Pancreas (tissue), 10 donors: ENCODE measurements at regions not wholly inside any gene's neighbourhood (a gene's known extent, or its start where the extent isn't known, plus 50 kb on each side); places are given as distances from the start of the nearest gene placed in this dataset.
"Not testable (repeated sequence)": the region's sequence is repeated elsewhere in the genome, so short reads cannot be mapped to it uniquely, and the experiment has no call there.

Experiments used
- ATAC-seq, 4 donors: fragments of 200-7000 bp; cut with Tn5 transposase; one replicate each; pipeline versions ENCODE4 v1.8.0 to v1.9.1; 2020; ENCODE audit warnings: mild to moderate bottlenecking in 4 of 4, moderate library complexity in 4 of 4
- DNase-seq, 6 donors: peaks; one replicate each; pipeline ENCODE4 v3.0.0-alpha.2; 2020
- FAIRE-seq: peaks from 2 replicates; lab custom pipeline; 2012; peaks lifted over from hg19 to GRCh38; lab: Jason Lieb, UNC
- H3K27ac ChIP-seq, 4 donors: fragments of 200-600 bp; sonication (generic); 1 replicate in 3 of 4; 2 replicates in 1 of 4; pipeline versions ENCODE4 v1.5.0 to v1.8.0; 2020
- H3K27me3 ChIP-seq, 4 donors: fragments of 200-600 bp; one replicate each; pipeline ENCODE4 v1.8.0; 2021
- H3K36me3 ChIP-seq, 3 donors: fragments of 200-600 bp; sonication (generic) in 1 of 3; one replicate each; pipeline versions ENCODE4 v1.5.0 to v1.8.0; 2020 to 2021
- H3K4me1 ChIP-seq, 3 donors: fragments of 200-600 bp; one replicate each; pipeline ENCODE4 v1.8.0; 2021
- H3K4me3 ChIP-seq, 4 donors: fragments of 200-600 bp; sonication (generic) in 2 of 4; one replicate each; pipeline versions ENCODE4 v1.5.0 to v1.8.0; 2020 to 2021
- H3K9me3 ChIP-seq, 4 donors: fragments of 200-600 bp; one replicate each; pipeline ENCODE4 v1.8.0; 2021
- WGBS, 2 donors: extraction: QIAGEN DNeasy Blood & Tissue Kit; methylation state at CpG; one replicate each; pipeline ENCODE4 v1.1.7; 2013; 5-methylcytosine and 5-hydroxymethylcytosine counted together
- intact Hi-C, 3 donors: fragments of 100-400 bp; cut with DNase I; formaldehyde crosslinking; loops; one replicate each; pipeline versions ENCODE4 v1.11.1 to v1.14.2; 2022
- TF ChIP-seq, protein P1 (sequence below), 4 donors: fragments of 200-600 bp; sonication (generic) in 3 of 4; IDR thresholded peaks; one replicate each; pipeline versions ENCODE4 v1.5.0 to v1.8.0; 2021; ENCODE audit warnings: antibody characterized with exemption in 4 of 4
- donor health status: healthy with polysubstance abuse.
- donor health status: DM: no; HTN: no; CAD: no; lungs with moderate emphysema.
- donor health status: DM: no; HTN: no; CAD: no.
- donor health status: control.
- donor health status: control.
- donor health status: Bipolar disorder and iron deficiency.
- donor health status: DM: yes; HTN: yes; CAD: no.
- donor health status: DM: no; HTN: no; CAD: no.
- donor health status: DM: no; HTN: no; CAD: no.
- donor health status: DM: yes; HTN: yes; CAD: no.

GRCh38 chr12:46903058-46903457 lies 77.3 kb upstream of the SLC38A4 start:
- no peaks in the 10 kb centered on the region for H3K36me3 ChIP-seq
- no peak overlapping the region for H3K27ac ChIP-seq
- DNase-seq (no peak), FAIRE-seq (no peak), ATAC-seq (no peak)
- no peak overlapping the region for H3K4me3 ChIP-seq
- WGBS, 2 donors: 94 to 95% methylated on average over 2 of the region's 2 CpGs
- TF ChIP-seq, protein P1, sequence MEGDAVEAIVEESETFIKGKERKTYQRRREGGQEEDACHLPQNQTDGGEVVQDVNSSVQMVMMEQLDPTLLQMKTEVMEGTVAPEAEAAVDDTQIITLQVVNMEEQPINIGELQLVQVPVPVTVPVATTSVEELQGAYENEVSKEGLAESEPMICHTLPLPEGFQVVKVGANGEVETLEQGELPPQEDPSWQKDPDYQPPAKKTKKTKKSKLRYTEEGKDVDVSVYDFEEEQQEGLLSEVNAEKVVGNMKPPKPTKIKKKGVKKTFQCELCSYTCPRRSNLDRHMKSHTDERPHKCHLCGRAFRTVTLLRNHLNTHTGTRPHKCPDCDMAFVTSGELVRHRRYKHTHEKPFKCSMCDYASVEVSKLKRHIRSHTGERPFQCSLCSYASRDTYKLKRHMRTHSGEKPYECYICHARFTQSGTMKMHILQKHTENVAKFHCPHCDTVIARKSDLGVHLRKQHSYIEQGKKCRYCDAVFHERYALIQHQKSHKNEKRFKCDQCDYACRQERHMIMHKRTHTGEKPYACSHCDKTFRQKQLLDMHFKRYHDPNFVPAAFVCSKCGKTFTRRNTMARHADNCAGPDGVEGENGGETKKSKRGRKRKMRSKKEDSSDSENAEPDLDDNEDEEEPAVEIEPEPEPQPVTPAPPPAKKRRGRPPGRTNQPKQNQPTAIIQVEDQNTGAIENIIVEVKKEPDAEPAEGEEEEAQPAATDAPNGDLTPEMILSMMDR (IDR thresholded peaks at IDR 0.05): no peak
- no peaks in the 10 kb centered on the region for H3K4me1 ChIP-seq
- intact Hi-C loops: no loop called here
- H3K27me3 ChIP-seq: no peaks in the 10 kb centered on the region
- no peaks in the 10 kb centered on the region for H3K9me3 ChIP-seq

DNA sequence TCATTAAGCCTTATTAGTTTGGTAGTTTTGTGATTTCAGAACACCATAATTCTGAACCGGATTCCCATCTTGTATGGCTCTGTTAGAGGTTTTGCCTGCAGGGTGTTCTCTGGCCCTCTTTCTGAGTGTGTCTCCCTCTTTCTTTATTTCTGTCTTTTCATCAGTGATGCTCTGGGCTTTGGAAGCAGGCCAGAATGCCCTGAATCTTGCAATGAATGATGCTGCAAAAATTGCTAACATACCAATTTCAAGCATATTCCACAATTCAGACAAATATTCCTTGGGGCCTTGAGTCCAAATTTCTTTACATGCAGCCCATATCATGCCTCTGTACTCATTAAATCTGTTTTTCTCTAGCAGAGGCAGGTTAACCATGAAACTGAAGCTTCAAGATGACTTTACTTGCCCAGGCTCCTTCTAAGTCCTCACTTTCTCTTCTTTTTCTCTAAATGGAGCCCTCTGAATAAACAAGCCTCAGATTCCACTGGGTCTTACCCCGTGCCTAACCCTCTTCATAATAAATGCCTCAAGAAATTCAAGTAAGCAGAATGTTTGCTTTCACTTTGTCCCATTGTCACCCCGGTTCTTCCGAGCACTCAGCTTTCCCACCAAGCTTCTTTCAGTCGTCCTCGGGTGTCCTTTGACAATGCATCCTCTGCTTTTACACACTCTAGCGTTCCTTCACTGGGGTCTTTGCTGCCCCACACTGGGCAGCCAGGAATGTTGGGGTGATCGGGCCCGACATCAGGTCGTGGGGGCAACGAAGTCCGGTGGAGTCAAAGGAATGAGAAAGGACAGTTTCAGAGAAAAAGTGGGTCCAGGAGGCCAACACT lies 78.8 kb upstream of the SLC38A4 start:
- TF ChIP-seq, protein P1 (IDR thresholded peaks at IDR 0.05): no peak
- DNase-seq (no peak), FAIRE-seq (no peak), ATAC-seq (no peak)
- Histone ChIP-seq H3K4me1 (no peaks in the 10 kb centered on the region), H3K36me3 (no peaks in the 10 kb centered on the region), H3K9me3 (no peaks in the 10 kb centered on the region), H3K4me3 (no peak overlapping the region), H3K27ac (no peak overlapping the region), H3K27me3 (no peaks in the 10 kb centered on the region)
- 74 to 80% methylated on average over 12 of the region's 12 CpGs for WGBS, 2 donors
- intact Hi-C loops: no loop called here

DNA sequence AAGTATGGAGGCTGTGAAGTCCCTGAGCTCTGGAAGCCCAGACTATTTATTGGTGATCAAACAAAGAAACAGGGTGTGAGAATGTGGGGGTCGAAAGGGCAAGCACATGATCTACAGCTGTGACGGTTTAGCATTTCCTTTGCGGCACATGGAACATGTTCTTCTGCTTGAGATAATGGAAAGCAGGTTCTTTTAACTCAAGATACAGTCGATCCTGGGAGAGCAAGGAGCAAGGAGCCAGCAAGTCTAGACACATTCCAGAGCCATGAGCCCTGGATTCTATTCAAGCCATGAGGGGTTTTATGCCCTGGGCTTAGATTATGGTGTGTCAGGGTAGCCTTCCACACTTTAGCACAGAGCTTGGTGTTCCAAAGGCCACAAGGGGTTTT lies 79.4 kb upstream of the SLC38A4 start:
- H3K36me3 ChIP-seq, H3K9me3 ChIP-seq, intact Hi-C loops, H3K27me3 ChIP-seq, FAIRE-seq, H3K4me3 ChIP-seq, DNase-seq, ATAC-seq, H3K4me1 ChIP-seq, H3K27ac ChIP-seq: not testable (repeated sequence)
- WGBS, 2 donors: 74 to 75% methylated on average over 4 of the region's 4 CpGs

- 74 to 75% methylated on average over 3 of the region's 3 CpGs for WGBS, 2 donors
Measured at GRCh38 chr12:46907791-46908190, 82.0 kb upstream of the SLC38A4 start.

DNA sequence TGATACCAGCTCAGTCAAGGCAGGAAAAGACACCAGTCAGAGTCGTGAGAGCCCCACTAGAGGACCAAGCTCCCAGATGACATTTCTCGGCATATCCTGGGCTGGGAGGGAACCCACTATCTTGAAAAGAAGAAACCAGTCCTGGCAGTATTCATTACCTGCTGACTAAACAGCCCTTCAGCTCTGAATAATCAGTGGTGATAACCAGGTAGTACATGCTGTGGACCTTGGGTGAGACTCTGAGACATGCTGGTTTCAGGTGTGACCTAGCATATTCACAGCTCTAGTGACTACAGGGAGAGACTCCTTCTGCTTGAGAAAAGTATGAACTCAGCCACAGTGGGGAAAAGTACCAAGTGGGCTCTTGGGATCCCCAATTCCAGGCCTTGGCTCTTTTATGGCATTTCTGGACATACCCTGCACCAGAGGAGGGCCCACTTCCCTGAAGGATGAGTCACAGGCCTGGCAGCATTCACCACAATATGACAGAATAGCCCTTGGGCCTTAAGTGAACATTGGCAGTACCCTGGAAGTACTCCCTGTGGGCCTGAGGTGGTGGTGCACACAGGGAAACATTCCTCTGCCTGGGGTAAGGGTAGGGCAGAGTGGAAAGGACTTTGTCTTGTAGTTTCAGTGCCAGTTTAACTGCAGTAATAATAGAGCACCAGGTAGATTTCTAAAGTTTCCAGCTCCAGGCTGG lies 82.6 kb upstream of the SLC38A4 start:
- WGBS, 2 donors: 83 to 88% methylated on average over 2 of the region's 2 CpGs
- TF ChIP-seq, protein P1 (IDR thresholded peaks at IDR 0.05): no peak
- H3K4me1 ChIP-seq: no peaks in the 10 kb centered on the region
- no peaks in the 10 kb centered on the region for H3K9me3 ChIP-seq
- no peaks in the 10 kb centered on the region for H3K36me3 ChIP-seq
- no peak overlapping the region for H3K4me3 ChIP-seq
- no peak for DNase-seq
- FAIRE-seq: no peak
- H3K27ac ChIP-seq: no peak overlapping the region
- no peaks in the 10 kb centered on the region for H3K27me3 ChIP-seq
- intact Hi-C loops: no loop called here
- ATAC-seq: no peak

More at GRCh38 chr12:46907791-46908190, 82.0 kb upstream of the SLC38A4 start:
- TF ChIP-seq, protein P1 (IDR thresholded peaks at IDR 0.05): no peak
- DNase-seq (no peak), ATAC-seq (no peak), FAIRE-seq (no peak)
- Histone ChIP-seq H3K4me1 (no peaks in the 10 kb centered on the region), H3K27ac (no peak overlapping the region), H3K27me3 (no peaks in the 10 kb centered on the region), H3K4me3 (no peak overlapping the region), H3K9me3 (no peaks in the 10 kb centered on the region), H3K36me3 (no peaks in the 10 kb centered on the region)
- intact Hi-C loops: no loop called here
